HG03196 (cell line): ENCODE measurements at regions not wholly inside any gene's neighbourhood (a gene's known extent, or its start where the extent isn't known, plus 50 kb on each side); places are given as distances from the start of the nearest gene placed in this dataset.

Experiments
- ATAC-seq: cut with Tn5 transposase; IDR thresholded peaks from one replicate; pipeline ENCODE4 v1.9.1; 2021; ENCODE audit not compliant: unreplicated experiment

DNA sequence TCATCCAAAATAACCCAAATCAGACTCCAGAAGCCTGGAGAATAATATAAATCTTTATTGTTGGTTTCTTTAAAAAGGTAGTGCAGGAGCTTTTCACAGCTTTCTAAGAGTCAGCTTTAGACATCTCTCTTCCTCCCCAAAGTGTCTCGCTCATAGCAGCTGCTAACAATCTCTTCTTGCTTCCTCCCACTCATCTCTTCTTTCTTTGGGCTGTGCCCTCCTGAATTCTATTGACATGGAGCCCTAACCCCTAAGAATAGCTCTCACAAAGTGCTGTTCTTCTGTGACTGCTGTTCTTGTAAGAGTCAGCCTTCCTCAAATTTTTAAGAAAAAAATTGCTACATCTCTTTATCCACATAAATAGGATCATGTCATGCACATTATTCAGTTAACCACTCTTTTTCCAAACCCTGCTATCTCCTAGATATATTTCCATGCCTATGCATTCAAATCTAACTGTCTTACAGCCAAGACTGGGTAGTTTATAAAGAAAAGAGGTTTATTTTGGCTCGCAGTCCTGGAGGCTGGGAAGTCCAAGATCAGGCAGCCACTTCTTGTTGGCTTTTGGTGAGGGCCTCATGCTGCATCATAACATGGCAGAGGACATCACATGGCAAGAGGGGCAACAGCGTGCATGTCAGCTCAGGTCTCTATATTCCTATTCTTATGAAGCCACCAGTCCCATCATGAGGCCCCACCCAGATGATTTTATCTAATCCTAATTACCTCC lies 301.0 kb upstream of the POU3F1 start:
- no peak for ATAC-seq

DNA sequence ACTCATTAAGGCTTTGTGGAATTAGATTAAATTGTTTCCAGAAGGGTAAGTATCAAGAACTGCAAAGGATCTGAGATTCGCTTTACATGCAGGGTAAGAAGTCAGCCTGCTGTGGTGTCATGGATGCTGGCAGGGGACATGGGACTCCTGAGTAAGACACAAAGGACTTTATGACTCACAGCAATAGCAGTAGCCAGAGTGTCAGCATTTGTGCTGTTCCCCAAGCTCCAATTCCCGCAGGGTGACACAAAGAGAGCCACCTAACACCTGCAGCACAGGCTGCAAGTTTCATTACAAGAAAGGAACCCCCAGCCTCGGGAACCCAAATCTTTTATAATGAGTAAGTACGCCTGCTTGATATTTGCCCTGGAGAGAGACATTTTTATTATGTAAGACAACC lies 298.1 kb upstream of the POU3F1 start:
- no peak for ATAC-seq

DNA sequence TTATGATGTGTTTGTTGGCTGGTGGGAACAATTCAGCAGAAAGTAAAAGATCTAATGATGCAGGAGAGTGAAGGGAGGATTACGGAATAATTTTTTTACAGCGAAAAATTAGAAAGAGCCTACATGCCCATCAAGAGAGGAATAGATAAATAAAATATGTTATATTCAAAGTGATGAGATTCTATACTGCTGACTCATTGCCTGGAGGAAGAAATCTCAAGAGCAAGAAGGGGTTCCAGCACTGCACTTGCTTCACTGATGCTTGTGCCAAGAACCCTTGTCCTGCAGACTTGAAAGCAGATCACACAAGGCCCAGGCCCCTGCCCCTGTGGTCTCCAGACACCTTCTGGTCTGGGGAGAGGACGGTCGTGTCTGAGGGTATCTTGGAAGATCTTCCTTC lies 295.1 kb upstream of the POU3F1 start:
- no peak for ATAC-seq

DNA sequence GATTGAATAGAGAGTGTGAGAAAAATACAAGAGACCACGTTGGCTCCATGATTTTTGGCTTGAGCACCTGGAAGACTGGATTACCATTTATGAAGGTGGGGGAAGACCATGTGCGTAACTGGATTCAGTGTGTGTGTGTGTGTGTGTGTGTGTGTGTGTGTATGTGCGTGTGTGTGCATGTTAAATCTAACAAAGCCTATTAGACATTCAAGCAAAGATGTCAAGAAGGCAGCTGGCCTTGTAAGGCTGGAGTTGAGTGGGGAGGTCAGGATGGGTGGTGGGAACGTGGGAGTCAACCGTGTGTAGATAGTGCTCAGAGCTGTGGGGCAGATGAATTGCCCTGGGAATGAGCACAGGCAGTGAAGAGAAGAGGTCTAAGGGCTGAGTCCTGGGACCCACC lies 293.8 kb upstream of the POU3F1 start:
- no peak for ATAC-seq

DNA sequence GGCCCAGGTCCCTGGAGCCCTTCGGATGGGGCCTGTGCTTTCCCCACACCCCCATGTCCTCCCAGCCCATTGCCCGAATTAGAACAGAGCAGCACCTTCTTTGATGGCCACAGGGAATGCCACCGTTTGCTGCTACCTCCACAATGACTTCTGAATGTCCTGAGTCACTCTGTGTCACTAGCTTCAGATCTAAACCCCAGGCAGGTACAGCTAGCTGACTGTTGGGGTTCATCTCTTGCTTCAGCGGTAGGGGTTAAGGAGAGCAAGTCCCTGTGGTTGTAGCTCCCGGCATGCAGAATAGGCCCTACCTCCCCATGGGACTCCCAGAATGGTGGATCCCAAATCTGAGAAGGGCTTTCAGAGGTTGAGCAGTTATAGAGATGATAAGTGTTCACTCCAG lies 291.1 kb upstream of the POU3F1 start:
- no peak for ATAC-seq

DNA sequence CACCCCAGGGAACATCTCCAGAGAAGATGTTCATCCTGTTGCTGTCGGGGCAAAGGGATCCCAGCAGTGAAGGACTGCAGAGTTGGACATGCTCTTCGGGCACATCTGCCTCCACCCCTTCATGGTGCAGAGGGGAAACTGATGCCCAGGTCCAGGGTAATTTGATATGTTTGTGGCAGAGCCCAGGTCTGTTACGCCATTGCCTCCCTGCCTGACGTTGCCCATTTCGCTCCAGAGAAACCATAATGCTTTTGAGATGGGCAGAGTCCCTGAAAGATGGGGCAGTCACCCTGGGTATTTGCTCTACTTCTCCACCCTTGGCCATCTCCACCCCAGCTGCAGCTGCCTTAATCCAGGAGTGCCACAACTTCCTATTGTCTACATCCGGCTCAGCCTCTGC lies 290.4 kb upstream of the POU3F1 start:
- no peak for ATAC-seq

- ATAC-seq: no peak
These were observed 289.8 kb upstream of the POU3F1 start for GRCh38 chr1:38336301-38336923.

DNA sequence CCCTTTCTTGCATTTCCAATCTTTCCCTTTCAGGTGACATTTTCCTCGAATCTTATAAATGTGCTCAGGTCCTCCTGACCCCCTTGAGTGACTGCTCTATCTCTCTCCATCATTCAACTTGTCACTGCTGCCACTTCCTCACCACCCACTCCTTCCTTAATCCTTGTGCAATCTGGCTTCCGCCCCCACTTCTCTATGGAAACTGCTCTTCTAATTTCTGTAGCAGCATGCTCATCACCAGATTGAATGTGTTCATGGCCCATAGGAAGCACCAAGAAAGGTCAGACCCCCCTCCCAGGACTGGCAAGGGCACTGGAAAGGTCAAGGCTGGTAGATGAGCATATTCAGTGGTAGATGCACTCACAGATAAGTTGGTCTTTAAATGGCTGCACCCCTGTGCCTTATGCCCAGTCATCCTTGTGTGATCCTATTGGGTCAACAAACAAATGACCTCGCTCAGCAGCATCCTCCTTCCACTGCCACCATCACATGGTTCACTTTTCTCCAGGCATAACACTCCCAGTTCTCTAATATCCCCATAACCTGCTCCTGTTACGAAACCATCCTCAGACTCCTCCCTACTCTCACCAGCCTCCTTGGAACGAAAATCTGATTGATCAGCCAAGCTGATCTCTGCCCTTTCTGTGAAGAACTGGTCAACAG lies 288.5 kb upstream of the POU3F1 start:
- no peak for ATAC-seq

GRCh38 chr1:38332649-38333310 lies 286.2 kb upstream of the POU3F1 start:
- no peak for ATAC-seq

- no peak for ATAC-seq
These were observed 285.1 kb upstream of the POU3F1 start for GRCh38 chr1:38331496-38332210.

- no peak for ATAC-seq
These were observed 284.2 kb upstream of the POU3F1 start for GRCh38 chr1:38330799-38331198.

DNA sequence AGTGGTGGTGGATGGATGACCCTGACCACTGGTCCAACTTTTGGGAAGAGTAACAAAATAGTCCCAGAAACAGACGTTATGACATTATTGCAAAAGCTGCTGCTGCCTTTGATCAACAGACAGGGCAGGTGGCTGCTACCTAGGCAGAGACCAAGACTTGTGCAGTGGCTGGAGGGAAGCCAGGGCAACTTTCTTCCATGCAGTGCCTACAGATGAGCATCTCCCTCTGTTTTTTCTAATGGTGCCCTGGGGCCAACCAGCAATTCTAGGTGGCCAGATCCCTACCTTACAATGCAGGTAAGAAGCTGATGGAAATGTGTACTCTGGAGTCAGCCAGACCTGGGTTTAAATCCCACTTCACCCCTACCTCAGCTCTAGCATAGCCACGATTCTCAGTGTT lies 283.1 kb upstream of the POU3F1 start:
- ATAC-seq: no peak

GRCh38 chr1:38328278-38329035 lies 281.9 kb upstream of the POU3F1 start:
- ATAC-seq: no peak

DNA sequence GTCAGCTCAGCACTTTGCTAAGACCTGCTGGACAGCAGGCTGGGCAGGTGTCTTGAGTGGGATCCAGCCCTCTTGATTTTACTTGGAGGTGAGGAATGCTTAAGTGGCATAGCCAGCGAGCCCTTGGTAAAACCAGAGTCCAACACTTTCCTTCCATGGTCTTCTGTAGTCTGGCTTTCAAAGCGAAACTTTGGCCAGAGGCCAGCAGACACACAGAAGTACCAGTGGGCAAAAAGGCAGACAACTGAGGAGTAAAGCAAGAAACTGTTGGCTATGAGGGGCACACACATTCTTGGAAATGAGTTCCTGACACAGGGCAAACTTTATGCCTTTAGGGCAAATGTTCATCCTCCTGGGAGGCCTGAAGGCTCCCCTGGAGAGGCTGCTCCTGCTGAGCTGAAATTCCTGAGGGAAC lies 281.0 kb upstream of the POU3F1 start:
- no peak for ATAC-seq

- no peak for ATAC-seq
These were observed 280.3 kb upstream of the POU3F1 start for GRCh38 chr1:38326856-38327255.

- no peak for ATAC-seq
These were observed 279.5 kb upstream of the POU3F1 start for GRCh38 chr1:38326135-38326534.

GRCh38 chr1:38312753-38313152 lies 266.2 kb upstream of the POU3F1 start:
- no peak for ATAC-seq

GRCh38 chr1:38310079-38310478 lies 263.5 kb upstream of the POU3F1 start:
- ATAC-seq: no peak

- no peak for ATAC-seq
These were observed 262.2 kb upstream of the POU3F1 start for GRCh38 chr1:38308780-38309179.

- no peak for ATAC-seq
These were observed 259.1 kb upstream of the POU3F1 start for GRCh38 chr1:38305666-38306065.
